Activated CD4-positive, alpha-beta T cell treated with anti-CD3 and anti-CD28 coated beads, Interleukin-2, amount 10 ng/mL, durations not matched to agents 7 days and 5 days (primary cell): ENCODE measurements at regions not wholly inside any gene's neighbourhood (a gene's known extent, or its start where the extent isn't known, plus 50 kb on each side); places are given as distances from the start of the nearest gene placed in this dataset.
"Not testable (repeated sequence)": the region's sequence is repeated elsewhere in the genome, so short reads cannot be mapped to it uniquely, and the experiment has no call there.

ENCODE experiments used
- CTCF ChIA-PET: fragments of 350-600 bp; sonication (Branson Sonifier 250); formaldehyde crosslinking; loops from one replicate; lab custom pipeline; 2021; ENCODE audit warnings: antibody characterized with exemption; lab: Charles Lee
- POLR2A ChIA-PET: fragments of 350-600 bp; sonication (Branson Sonifier 250); formaldehyde crosslinking; loops from one replicate; lab custom pipeline; 2021; ENCODE audit warnings: antibody characterized with exemption; lab: Charles Lee
- DNase-seq: peaks from one replicate; pipeline ENCODE4 v3.0.0-alpha.2; 2020
- H3K27ac Mint-ChIP-seq: one replicate; pipeline ENCODE4 v1.8.0; 2021; ENCODE audit warnings: mild to moderate bottlenecking, moderate library complexity, mixed read lengths
- H3K27me3 Mint-ChIP-seq: one replicate; pipeline ENCODE4 v1.8.0; 2021; ENCODE audit warnings: mixed read lengths
- H3K36me3 Mint-ChIP-seq: one replicate; pipeline ENCODE4 v1.8.0; 2021; ENCODE audit warnings: low read depth, mixed read lengths
- H3K4me1 Mint-ChIP-seq: one replicate; pipeline ENCODE4 v1.8.0; 2021; ENCODE audit warnings: mixed read lengths
- H3K4me3 Mint-ChIP-seq: one replicate; pipeline ENCODE4 v1.8.0; 2021; ENCODE audit warnings: mild to moderate bottlenecking, moderate library complexity, mixed read lengths
- H3K9me3 Mint-ChIP-seq: one replicate; pipeline ENCODE4 v1.8.0; 2021; ENCODE audit warnings: mixed read lengths

DNA sequence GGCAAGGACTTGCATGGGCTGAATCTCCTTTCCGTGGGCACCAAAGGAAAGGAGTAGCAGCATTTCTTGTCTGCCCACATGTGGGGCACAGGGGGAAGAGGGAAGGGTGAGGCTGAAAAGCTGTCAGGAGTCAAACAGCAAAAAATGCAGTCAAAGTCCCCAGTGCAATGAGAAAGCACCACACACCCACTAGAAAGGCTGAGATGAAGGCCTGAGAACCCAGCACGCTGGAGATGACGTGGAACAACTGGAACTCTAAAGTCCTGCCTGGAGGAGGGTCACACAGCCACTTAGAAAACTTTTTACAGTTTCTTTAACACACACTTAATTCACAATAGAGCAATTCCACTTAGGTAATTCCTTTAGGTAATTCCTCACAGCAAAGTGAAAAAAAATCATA lies 94.6 kb upstream of the IGFBPL1 start:
- DNase-seq = no peak
- POLR2A ChIA-PET = no interaction called here
- Mint-ChIP-seq H3K4me3 (no peak overlapping the region), H3K27ac (no peak overlapping the region), H3K9me3 (no peaks in the 10 kb centered on the region), H3K4me1 (no peaks in the 10 kb centered on the region), H3K27me3 (no peaks in the 10 kb centered on the region), H3K36me3 (no peaks in the 10 kb centered on the region)
- CTCF ChIA-PET = no interaction called here

DNA sequence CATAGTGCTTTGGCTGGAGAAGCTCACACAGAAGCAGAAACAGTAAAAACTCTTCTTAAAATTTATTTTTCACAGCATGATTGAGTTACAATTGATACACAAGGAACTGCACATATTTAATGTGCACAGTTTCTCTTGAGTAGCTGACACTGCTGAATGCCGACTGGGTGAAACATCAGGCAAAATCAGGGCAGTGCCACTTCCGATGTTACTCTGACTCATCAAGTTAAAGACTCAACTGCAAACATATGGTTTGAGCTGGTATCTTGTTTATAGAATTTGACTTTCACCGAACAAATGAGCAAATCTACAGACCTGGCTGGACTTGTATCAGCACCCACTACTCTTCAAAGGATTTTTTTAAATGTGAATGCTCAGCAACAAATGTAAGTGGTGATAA lies 92.0 kb upstream of the IGFBPL1 start:
- H3K4me1 Mint-ChIP-seq, H3K27ac Mint-ChIP-seq, H3K36me3 Mint-ChIP-seq, H3K9me3 Mint-ChIP-seq, H3K4me3 Mint-ChIP-seq, POLR2A ChIA-PET, DNase-seq, H3K27me3 Mint-ChIP-seq, CTCF ChIA-PET: not testable (repeated sequence)

DNA sequence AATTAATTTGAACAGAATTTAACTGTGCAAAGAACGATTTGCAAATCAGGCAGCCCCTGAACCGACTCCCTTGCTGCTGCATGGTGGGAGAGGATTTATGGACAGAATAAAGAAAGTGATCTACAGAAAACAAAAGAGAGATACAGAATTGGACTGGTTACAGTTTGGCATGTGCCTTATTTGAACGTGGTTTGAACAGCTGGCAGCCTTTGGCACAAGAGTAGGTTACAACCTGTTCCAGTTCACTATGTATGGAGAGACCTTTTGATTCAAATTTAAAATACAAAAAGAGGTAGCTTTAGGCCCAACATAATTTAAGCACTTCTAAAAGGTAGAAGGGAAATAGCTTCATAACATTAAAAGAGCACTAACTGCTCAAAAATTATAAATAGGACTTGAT lies 90.8 kb upstream of the IGFBPL1 start:
- H3K4me3 Mint-ChIP-seq, H3K27me3 Mint-ChIP-seq, CTCF ChIA-PET, DNase-seq, H3K9me3 Mint-ChIP-seq, H3K27ac Mint-ChIP-seq, H3K36me3 Mint-ChIP-seq, POLR2A ChIA-PET, H3K4me1 Mint-ChIP-seq: not testable (repeated sequence)

DNA sequence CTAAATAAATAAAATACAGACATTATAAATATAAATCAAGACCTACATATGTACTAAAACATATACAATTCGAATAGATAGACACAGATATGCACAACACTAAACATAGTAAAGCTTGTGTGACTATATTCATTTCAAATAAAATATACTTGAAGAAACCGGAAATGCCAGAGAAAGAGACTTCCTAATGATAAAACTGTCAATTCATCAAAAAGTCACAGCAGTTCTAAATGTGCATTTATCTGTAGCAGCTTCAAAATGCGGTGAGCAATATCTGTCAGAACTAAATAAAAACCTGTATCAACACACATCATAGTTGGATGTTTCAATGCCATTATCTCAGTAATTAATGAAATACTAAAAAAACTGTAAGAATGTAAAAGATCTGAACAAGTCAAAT lies 86.1 kb upstream of the IGFBPL1 start:
- CTCF ChIA-PET, H3K4me1 Mint-ChIP-seq: not testable (repeated sequence)

DNA sequence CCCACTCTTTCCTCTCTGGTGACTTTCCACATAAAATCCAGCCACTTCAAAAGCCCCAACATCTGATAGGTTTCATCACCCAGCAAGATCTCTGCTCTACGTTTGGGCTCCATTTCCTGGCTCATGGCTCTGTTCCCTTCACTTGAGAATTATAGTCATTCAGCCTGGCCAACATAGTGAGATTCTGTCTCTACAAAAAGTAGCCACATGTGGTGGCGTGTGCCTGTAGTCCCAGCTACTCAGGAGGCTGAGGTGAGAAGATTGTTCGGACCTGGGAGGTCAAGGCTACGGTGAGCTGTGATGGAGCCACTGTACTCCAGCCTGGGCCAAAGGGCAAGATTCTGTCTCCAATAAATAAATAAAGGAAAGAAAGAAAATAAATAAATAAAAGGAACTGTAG lies 83.3 kb upstream of the IGFBPL1 start:
- Mint-ChIP-seq H3K4me1 (no peaks in the 10 kb centered on the region), H3K27ac (no peak overlapping the region), H3K36me3 (no peaks in the 10 kb centered on the region), H3K4me3 (no peak overlapping the region), H3K27me3 (no peaks in the 10 kb centered on the region), H3K9me3 (no peaks in the 10 kb centered on the region)
- ChIA-PET CTCF (no interaction called here), POLR2A (no interaction called here)
- no peak for DNase-seq

More for the DNA sequence above, 86.1 kb upstream of the IGFBPL1 start:
- H3K27ac Mint-ChIP-seq, DNase-seq, H3K27me3 Mint-ChIP-seq, H3K36me3 Mint-ChIP-seq, POLR2A ChIA-PET, H3K9me3 Mint-ChIP-seq, H3K4me3 Mint-ChIP-seq: not testable (repeated sequence)

DNA sequence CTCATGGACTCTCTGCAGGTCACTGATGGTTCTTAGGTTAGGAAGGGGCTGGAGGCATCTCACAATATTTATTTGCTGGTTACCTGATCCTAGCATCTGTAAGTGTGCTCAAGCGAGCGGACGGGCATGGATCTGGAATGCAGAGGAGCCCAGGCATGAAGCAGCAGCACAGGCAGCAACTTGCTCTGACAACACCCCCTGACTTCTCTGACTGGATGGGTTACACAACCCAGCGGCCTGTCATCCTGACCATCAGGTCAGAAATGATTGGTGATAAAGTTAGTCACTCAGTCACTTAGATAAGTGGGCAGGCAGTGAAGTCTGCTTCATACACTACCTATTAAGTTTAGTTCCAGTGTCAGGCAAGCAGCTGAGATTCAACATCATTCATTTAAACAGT lies 75.9 kb upstream of the IGFBPL1 start:
- CTCF ChIA-PET = interaction anchor here (1.0 kb wide), 1 partner anchor 39 kb away, joined by 3 read pairs; no protein-coding TSS in a partner anchor

DNA sequence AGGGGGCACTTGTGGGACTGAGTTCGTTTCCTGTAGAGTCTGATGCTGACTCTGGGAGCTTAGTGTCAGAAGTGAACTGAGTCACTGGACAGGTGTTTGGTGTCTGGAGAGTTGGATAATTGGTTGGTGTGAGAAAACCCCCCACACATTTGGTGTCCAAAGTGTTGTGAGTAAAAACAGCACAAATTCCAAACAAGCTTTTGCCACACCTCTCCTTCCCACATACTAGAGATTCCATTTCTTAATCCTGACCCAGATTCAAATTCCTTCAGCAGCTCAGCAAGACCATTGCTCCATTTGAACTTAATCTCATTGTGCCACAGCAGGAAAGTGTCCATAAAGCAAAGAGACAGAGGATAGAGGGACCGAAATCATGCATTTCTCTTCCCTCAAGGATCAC lies 74.3 kb upstream of the IGFBPL1 start:
- H3K36me3 Mint-ChIP-seq, H3K9me3 Mint-ChIP-seq, H3K4me3 Mint-ChIP-seq, H3K27ac Mint-ChIP-seq, CTCF ChIA-PET, DNase-seq, H3K27me3 Mint-ChIP-seq, H3K4me1 Mint-ChIP-seq, POLR2A ChIA-PET: not testable (repeated sequence)

More for the DNA sequence above, 75.9 kb upstream of the IGFBPL1 start:
- H3K27ac Mint-ChIP-seq, H3K9me3 Mint-ChIP-seq, DNase-seq, H3K4me1 Mint-ChIP-seq, POLR2A ChIA-PET, H3K36me3 Mint-ChIP-seq, H3K27me3 Mint-ChIP-seq, H3K4me3 Mint-ChIP-seq: not testable (repeated sequence)

DNA sequence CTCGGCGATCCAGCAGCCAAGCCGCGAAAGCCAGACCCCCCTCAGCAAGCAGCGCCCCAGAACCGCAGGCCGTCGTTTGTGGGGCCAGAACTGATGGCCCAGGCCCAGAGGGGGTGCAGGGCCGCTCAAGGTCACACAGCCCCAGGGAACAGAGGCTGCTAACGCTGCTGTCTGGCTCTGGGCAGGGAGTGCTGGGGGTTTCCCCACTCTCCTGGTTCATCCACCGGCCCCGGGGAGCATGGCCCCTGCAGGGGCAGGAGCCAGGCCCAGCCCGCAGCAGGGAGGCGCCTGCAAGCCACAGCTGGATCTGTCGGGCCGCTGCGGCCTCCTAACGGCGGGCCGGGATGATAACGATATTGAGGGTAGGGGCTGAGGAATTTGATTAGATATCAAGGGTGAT lies 64.8 kb upstream of the IGFBPL1 start:
- no peak overlapping the region for H3K4me3 Mint-ChIP-seq
- no peaks in the 10 kb centered on the region for H3K4me1 Mint-ChIP-seq
- peaks cover 2% of the 10 kb centered on the region for H3K9me3 Mint-ChIP-seq
- ChIA-PET POLR2A (no interaction called here), CTCF (no interaction called here)
- H3K36me3 Mint-ChIP-seq = no peaks in the 10 kb centered on the region
- H3K27ac Mint-ChIP-seq = no peak overlapping the region
- H3K27me3 Mint-ChIP-seq = no peaks in the 10 kb centered on the region
- no peak for DNase-seq

DNA sequence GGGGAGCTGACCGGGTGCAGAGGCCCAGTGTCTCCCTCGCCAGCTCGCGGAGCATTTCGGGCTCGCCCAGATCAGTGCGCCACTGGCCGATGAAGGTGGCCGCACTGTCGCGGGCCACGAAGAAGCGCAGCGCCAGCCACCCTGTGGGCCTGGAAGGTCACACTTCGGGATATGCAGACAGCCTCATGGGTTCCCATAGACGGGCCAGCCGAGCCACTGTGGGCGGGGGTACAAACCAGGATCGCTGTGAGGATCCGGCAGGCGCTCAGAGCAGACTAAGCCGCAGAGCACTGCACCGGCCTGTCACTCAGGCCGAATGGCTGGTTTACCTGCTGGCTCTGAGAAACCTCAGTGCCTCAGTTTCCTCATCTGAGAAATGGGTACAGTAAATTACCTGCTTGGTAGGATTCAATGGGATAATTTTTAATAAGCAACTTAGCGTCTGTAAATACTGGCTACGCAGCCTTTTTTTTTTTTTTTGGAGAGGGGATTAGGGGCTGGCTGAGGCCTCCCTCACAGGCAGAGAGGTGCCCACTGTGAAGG lies 64.0 kb upstream of the IGFBPL1 start:
- no peak overlapping the region for H3K4me3 Mint-ChIP-seq
- POLR2A ChIA-PET = no interaction called here
- CTCF ChIA-PET = no interaction called here
- no peak for DNase-seq
- no peak overlapping the region for H3K27ac Mint-ChIP-seq
- no peaks in the 10 kb centered on the region for H3K4me1 Mint-ChIP-seq
- H3K27me3 Mint-ChIP-seq = no peaks in the 10 kb centered on the region
- no peaks in the 10 kb centered on the region for H3K36me3 Mint-ChIP-seq
- H3K9me3 Mint-ChIP-seq = peaks cover 2% of the 10 kb centered on the region

DNA sequence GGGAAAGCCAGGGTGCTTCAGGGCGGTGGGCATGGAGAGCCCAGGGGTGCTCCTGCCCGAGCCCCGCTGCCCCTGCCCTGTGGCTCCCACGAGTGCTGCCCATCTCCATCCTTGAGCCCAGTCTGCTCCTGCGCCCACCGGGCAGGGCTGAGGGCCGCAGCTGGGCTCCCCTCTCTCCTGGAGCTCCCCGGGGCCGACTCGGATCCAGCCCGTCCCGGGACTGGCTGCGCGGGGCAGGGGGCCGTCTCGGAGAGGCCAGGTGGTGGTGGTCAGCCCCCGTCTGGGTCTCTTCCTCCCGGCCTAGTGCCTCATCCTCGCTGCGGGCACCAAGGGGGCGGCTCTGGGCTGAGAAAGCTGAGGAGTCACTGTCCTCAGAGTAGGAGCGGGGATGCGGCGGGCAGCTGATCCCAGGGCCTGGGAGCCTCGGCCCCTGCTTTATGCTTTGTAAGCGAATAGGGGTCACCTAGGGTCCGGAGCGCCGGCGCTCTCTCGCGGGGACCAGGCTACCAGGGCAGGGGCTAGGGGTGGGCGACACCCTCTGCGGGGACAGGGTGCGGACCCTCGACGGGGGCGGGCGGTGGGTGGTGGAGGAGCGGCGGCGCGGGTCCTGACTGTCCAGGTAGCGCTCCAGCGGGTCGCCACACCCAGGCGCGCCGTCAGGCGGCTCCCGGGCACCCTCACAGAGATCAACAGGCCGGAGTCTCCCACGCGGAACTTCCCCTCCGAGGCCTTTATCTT lies 63.3 kb upstream of the IGFBPL1 start:
- DNase-seq, H3K27ac Mint-ChIP-seq, H3K9me3 Mint-ChIP-seq, H3K4me1 Mint-ChIP-seq, H3K4me3 Mint-ChIP-seq, POLR2A ChIA-PET, H3K27me3 Mint-ChIP-seq, CTCF ChIA-PET, H3K36me3 Mint-ChIP-seq: not testable (repeated sequence)

DNA sequence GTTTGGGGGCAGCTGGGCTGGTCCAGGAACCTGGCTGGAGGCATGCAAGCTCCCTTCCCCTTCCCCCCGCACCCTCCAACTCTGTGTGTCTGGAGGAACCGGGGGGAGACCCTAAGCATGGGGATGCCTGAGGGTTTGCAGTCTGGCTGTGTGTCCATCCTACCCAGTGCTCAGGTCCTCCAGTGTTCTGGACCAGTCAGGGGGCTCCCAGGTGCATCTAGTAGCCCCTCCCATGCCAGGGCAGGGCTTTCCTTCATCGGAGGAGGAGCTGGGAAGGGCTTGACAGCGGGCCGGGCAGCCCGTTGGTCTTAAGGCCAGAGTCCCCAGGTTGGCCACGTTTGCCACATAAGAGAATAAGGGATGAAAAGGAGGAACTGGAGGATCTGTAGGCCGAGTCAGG lies 62.6 kb upstream of the IGFBPL1 start:
- ChIA-PET POLR2A (no interaction called here), CTCF (no interaction called here)
- DNase-seq = no peak
- Mint-ChIP-seq H3K4me3 (no peak overlapping the region), H3K4me1 (no peaks in the 10 kb centered on the region), H3K27me3 (no peaks in the 10 kb centered on the region), H3K9me3 (no peaks in the 10 kb centered on the region), H3K36me3 (no peaks in the 10 kb centered on the region), H3K27ac (no peak overlapping the region)

DNA sequence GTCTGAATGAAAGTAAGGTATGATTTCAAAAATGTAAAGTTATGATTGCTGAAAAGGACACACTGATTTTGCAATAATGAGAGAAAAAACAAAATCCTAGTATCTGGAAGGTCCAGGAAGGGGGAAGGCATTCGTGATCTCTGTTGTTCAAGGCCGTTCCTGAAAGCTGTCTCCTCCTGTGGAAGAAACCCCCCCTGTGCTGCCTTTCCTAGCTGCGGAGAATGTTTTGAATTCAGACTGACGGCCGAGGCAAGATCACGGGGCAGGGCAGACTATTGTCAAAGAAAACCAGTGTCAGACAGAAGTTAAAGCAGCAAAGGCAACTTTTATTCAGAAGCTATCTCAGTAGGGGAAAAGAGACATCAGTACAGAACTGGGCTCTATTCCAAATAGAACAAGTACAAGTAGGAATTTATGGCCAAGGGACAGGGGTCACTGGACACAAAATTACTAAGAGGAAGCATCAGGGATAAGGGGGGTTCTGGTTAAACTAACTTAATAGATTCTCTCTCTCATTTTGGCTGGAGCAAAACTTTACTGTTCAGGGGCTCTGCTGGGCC lies 61.9 kb upstream of the IGFBPL1 start:
- no peaks in the 10 kb centered on the region for H3K9me3 Mint-ChIP-seq
- no peak overlapping the region for H3K4me3 Mint-ChIP-seq
- H3K4me1 Mint-ChIP-seq = no peaks in the 10 kb centered on the region
- H3K27me3 Mint-ChIP-seq = no peaks in the 10 kb centered on the region
- no peak for DNase-seq
- no peak overlapping the region for H3K27ac Mint-ChIP-seq
- ChIA-PET CTCF (no interaction called here), POLR2A (no interaction called here)
- H3K36me3 Mint-ChIP-seq = no peaks in the 10 kb centered on the region

DNA sequence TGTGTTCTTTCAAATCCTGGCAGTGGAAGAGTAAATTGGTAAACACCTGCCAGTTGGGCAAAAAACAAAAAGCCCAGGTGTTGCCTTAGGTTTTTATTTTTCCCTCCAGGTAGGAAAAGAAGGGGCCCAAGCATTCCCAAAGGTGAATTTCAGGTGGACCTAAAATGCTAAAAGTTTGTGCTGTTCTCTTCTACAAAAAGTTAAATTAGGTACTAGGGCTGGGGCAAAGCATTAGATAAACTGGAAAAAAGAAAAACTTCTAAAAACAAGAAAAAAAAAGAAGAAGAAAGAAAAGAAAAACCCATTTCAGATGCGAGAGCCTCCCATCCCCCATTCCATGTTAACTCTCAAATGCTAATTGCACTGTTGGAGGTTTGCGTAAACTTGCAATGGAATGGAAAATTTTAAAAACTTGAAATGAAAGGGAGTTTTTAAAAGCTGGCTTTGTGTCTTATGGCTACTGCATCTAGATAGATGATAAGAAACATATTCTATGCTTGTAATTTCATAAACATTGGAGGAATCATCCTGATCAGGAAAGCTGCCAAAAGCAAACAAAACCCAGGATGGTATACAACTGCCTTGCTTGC lies 59.9 kb upstream of the IGFBPL1 start:
- CTCF ChIA-PET, POLR2A ChIA-PET, H3K4me3 Mint-ChIP-seq, H3K36me3 Mint-ChIP-seq, H3K27ac Mint-ChIP-seq, H3K4me1 Mint-ChIP-seq, H3K9me3 Mint-ChIP-seq, H3K27me3 Mint-ChIP-seq, DNase-seq: not testable (repeated sequence)
